Neuronal stem cell (in vitro differentiated cells): ENCODE measurements at regions not wholly inside any gene's neighbourhood (a gene's known extent, or its start where the extent isn't known, plus 50 kb on each side); places are given as distances from the start of the nearest gene placed in this dataset.

Experiments used
- DNase-seq: peaks from one replicate; pipeline ENCODE4 v3.0.0-alpha.2; 2013; ENCODE audit warnings: low spot score
- H2AFZ ChIP-seq: one replicate; pipeline ENCODE4 v1.6.1; 2013; ENCODE audit warnings: mild to moderate bottlenecking, low read length, inconsistent platforms
- H2AK5ac ChIP-seq: 2 replicates; pipeline ENCODE4 v1.6.1; 2013; ENCODE audit warnings: low read depth, mild to moderate bottlenecking, inconsistent platforms, low read length, moderate library complexity, mixed read lengths
- H2BK120ac ChIP-seq: 2 replicates; pipeline ENCODE4 v1.6.1; 2013; ENCODE audit warnings: low read depth, mild to moderate bottlenecking, inconsistent platforms, low read length, moderate library complexity, mixed read lengths
- H2BK12ac ChIP-seq: one replicate; pipeline ENCODE4 v1.6.1; 2013; ENCODE audit warnings: low read length, inconsistent platforms
- H2BK15ac ChIP-seq: 2 replicates; pipeline ENCODE4 v1.6.1; 2013; ENCODE audit warnings: mild to moderate bottlenecking, low read length, inconsistent platforms, mixed read lengths
- H2BK5ac ChIP-seq: one replicate; pipeline ENCODE4 v1.6.1; 2013; ENCODE audit warnings: inconsistent platforms, mild to moderate bottlenecking, low read length, moderate library complexity
- H3K14ac ChIP-seq: one replicate; pipeline ENCODE4 v1.6.1; 2013; ENCODE audit warnings: low read length, inconsistent platforms
- H3K18ac ChIP-seq: 2 replicates; pipeline ENCODE4 v1.6.1; 2013; ENCODE audit warnings: low read length, inconsistent platforms
- H3K23ac ChIP-seq: 2 replicates; pipeline ENCODE4 v1.6.1; 2013; ENCODE audit warnings: low read depth, mild to moderate bottlenecking, mixed read lengths, low read length, inconsistent platforms; ENCODE audit not compliant: poor library complexity
- H3K27ac ChIP-seq: replicated peaks from 3 replicates; pipeline ENCODE4 v1.5.1; 2013; ENCODE audit warnings: low read length, inconsistent platforms
- H3K27me3 ChIP-seq, 3 experiments: 2 replicates each; pipeline ENCODE4 v1.6.1; 2013; ENCODE audit warnings: low read length in 3 of 3, mild to moderate bottlenecking in 2 of 3, inconsistent platforms in 1 of 3, low read depth in 1 of 3, mixed read lengths in 1 of 3, moderate library complexity in 1 of 3; ENCODE audit not compliant: control insufficient read depth in 3 of 3, insufficient read depth in 3 of 3
- H3K36me3 ChIP-seq, 2 donors: replicated peaks in 1 of 2; 2 replicates each; pipeline ENCODE4 v1.6.1; 2013; ENCODE audit warnings: low read length in 2 of 2; ENCODE audit not compliant: control insufficient read depth in 2 of 2, insufficient read depth in 2 of 2
- H3K4ac ChIP-seq: 2 replicates; pipeline ENCODE4 v1.6.1; 2013; ENCODE audit warnings: inconsistent platforms, mild to moderate bottlenecking, low read length, moderate library complexity
- H3K4me1 ChIP-seq, 2 donors: 1 replicate in 1 of 2; 2 replicates in 1 of 2; pipeline ENCODE4 v1.6.1; 2013; ENCODE audit warnings: low read length in 2 of 2, low read depth in 1 of 2; ENCODE audit not compliant: control insufficient read depth in 2 of 2, insufficient read depth in 1 of 2
- H3K4me2 ChIP-seq: one replicate; pipeline ENCODE4 v1.6.1; 2013; ENCODE audit warnings: mild to moderate bottlenecking, low read length, inconsistent platforms; ENCODE audit not compliant: insufficient read depth, poor library complexity, severe bottlenecking
- H3K4me3 ChIP-seq, 2 donors: 2 replicates each; pipeline ENCODE4 v1.5.1; 2013; ENCODE audit warnings: low read length in 2 of 2, mild to moderate bottlenecking in 2 of 2, inconsistent platforms in 1 of 2, moderate library complexity in 1 of 2
- H3K79me1 ChIP-seq: one replicate; pipeline ENCODE4 v1.6.1; 2013; ENCODE audit warnings: low read depth, mild to moderate bottlenecking, inconsistent platforms, low read length, moderate library complexity
- H3K9ac ChIP-seq: one replicate; pipeline ENCODE4 v1.6.1; 2013; ENCODE audit warnings: mild to moderate bottlenecking, low read depth, low read length, inconsistent platforms; ENCODE audit not compliant: poor library complexity
- H3K9me3 ChIP-seq, 2 donors: replicated peaks in 1 of 2; 2 replicates each; pipeline versions ENCODE3 to v1.6.1; 2013; ENCODE audit warnings: low read length in 2 of 2, mild to moderate bottlenecking in 2 of 2, inconsistent platforms in 1 of 2, low read depth in 1 of 2, mixed read lengths in 1 of 2, moderate library complexity in 1 of 2; ENCODE audit not compliant: control insufficient read depth in 2 of 2, insufficient read depth in 1 of 2
- H4K8ac ChIP-seq: one replicate; pipeline ENCODE4 v1.6.1; 2013; ENCODE audit warnings: low read depth, mild to moderate bottlenecking, inconsistent platforms, low read length, moderate library complexity
- H4K91ac ChIP-seq: one replicate; pipeline ENCODE4 v1.6.1; 2013; ENCODE audit warnings: low read length, low read depth, mild to moderate bottlenecking, inconsistent platforms; ENCODE audit not compliant: poor library complexity
- WGBS, 2 donors: extraction: QIAGEN DNeasy Blood & Tissue Kit; methylation state at CpG; one replicate each; pipeline ENCODE4 v1.1.7; 2013; ENCODE audit warnings: missing lambda C conversion rate in 2 of 2, mixed read lengths in 1 of 2; ENCODE audit not compliant: insufficient read length in 2 of 2, insufficient replicate concordance in 1 of 2; ENCODE audit errors: extremely low coverage in 2 of 2; 5-methylcytosine and 5-hydroxymethylcytosine counted together

- H2BK5ac ChIP-seq = no peak overlapping the region
- H2AFZ ChIP-seq = no peak overlapping the region
- no peaks in the 10 kb centered on the region for H3K27me3 ChIP-seq
- no peak overlapping the region for H3K9ac ChIP-seq
- no peak overlapping the region for H3K23ac ChIP-seq
- H3K18ac ChIP-seq = no peak overlapping the region
- H4K91ac ChIP-seq = no peak overlapping the region
- H2BK12ac ChIP-seq = no peak overlapping the region
- no peaks in the 10 kb centered on the region for H3K9me3 ChIP-seq
- no peaks in the 10 kb centered on the region for H3K36me3 ChIP-seq
- no CpG with 5 or more reads among the region's 2 CpGs for WGBS, 2 donors
- no peak overlapping the region for H2BK120ac ChIP-seq
- H2BK15ac ChIP-seq = no peak overlapping the region
- DNase-seq = no peak
- H3K79me1 ChIP-seq = no peaks in the 10 kb centered on the region
- H3K4me1 ChIP-seq = no peaks in the 10 kb centered on the region
- H3K14ac ChIP-seq = no peak overlapping the region
- no peak overlapping the region for H3K4ac ChIP-seq
- no peak overlapping the region for H2AK5ac ChIP-seq
- H3K4me3 ChIP-seq = no peak overlapping the region
- H3K4me2 ChIP-seq = no peak overlapping the region
- no peak overlapping the region for H4K8ac ChIP-seq
- no peak overlapping the region for H3K27ac ChIP-seq
Observed at GRCh38 chr1:157937744-157938143, 55.7 kb upstream of the KIRREL1 start.

DNA sequence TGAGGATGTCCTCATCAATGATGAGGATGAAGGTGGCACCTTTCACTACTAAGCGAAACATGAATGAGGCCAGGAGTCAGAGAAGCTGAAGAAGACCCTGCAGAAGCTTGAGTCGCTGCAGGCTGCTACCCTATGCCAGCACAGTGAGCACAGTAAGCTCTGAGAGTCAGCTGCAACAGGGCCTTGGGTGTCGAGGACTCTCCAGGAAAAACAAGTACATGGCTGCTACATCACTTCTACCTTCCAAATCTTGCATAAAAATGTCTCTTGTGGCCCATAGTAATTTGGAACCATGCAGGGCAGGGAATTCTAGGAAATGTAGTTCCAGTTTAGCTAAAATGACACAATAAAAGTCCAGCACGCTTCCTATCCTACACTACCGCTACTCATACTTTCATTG is 51.5 kb upstream of the KIRREL1 start:
- H2BK5ac ChIP-seq = no peak overlapping the region
- no peak overlapping the region for H2BK12ac ChIP-seq
- H3K4ac ChIP-seq = no peak overlapping the region
- no peaks in the 10 kb centered on the region for H3K79me1 ChIP-seq
- no peak for DNase-seq
- no peak overlapping the region for H4K8ac ChIP-seq
- no peak overlapping the region for H3K27ac ChIP-seq
- H3K4me3 ChIP-seq = no peak overlapping the region
- no peaks in the 10 kb centered on the region for H3K27me3 ChIP-seq
- no peak overlapping the region for H3K18ac ChIP-seq
- no peaks in the 10 kb centered on the region for H3K4me1 ChIP-seq
- no peak overlapping the region for H2BK15ac ChIP-seq
- H3K4me2 ChIP-seq = no peak overlapping the region
- no peaks in the 10 kb centered on the region for H3K9me3 ChIP-seq
- no peak overlapping the region for H2AFZ ChIP-seq
- no peak overlapping the region for H3K14ac ChIP-seq
- H3K9ac ChIP-seq = no peak overlapping the region
- no peak overlapping the region for H4K91ac ChIP-seq
- no peak overlapping the region for H2BK120ac ChIP-seq
- H2AK5ac ChIP-seq = no peak overlapping the region
- no peaks in the 10 kb centered on the region for H3K36me3 ChIP-seq
- no peak overlapping the region for H3K23ac ChIP-seq
- WGBS, 2 donors = no CpG with 5 or more reads among the region's 5 CpGs
